OCI-LY3 (cell line): ENCODE measurements at regions not wholly inside any gene's neighbourhood (a gene's known extent, or its start where the extent isn't known, plus 50 kb on each side); places are given as distances from the start of the nearest gene placed in this dataset.

ENCODE experiments used
- H2AFZ ChIP-seq: fragments of 200-600, 300-600 bp; shearing (Covaris generic); 2 replicates; pipeline ENCODE4 v1.6.0; 2014; ENCODE audit warnings: antibody characterized with exemption, low read depth, low read length
- H3K27ac ChIP-seq: fragments of 200-600, 300-600 bp; sonication (generic); 2 replicates; pipeline ENCODE4 v1.5.1; 2014; ENCODE audit warnings: mild to moderate bottlenecking, low read length, moderate library complexity, mixed read lengths
- H3K27me3 ChIP-seq: fragments of 200-600, 300-600 bp; sonication (generic); 2 replicates; pipeline ENCODE4 v1.6.1; 2014; ENCODE audit warnings: low read depth, low read length, mixed read lengths
- H3K36me3 ChIP-seq: fragments of 200-600, 300-600 bp; sonication (generic); replicated peaks from 2 replicates; pipeline ENCODE3; 2014; ENCODE audit warnings: low read depth, low read length, mixed read lengths
- H3K4me1 ChIP-seq: fragments of 300-600, 200-600 bp; sonication (generic); 2 replicates; pipeline ENCODE4 v1.6.1; 2014; ENCODE audit warnings: low read length, mixed read lengths
- H3K4me2 ChIP-seq: fragments of 200-600, 300-600 bp; sonication (generic); 2 replicates; pipeline ENCODE4 v1.6.1; 2014; ENCODE audit warnings: low read length, mixed read lengths
- H3K4me3 ChIP-seq: fragments of 300-600, 200-600 bp; sonication (generic); 2 replicates; pipeline ENCODE4 v1.5.1; 2014; ENCODE audit warnings: antibody characterized with exemption, mild to moderate bottlenecking, low read length, moderate library complexity
- H3K79me2 ChIP-seq: fragments of 300-600, 200-600 bp; shearing (Covaris generic); 2 replicates; pipeline ENCODE4 v1.6.1; 2014; ENCODE audit warnings: mild to moderate bottlenecking, low read length, mixed read lengths
- H3K9ac ChIP-seq: fragments of 300-600, 200-600 bp; shearing (Covaris generic); 2 replicates; pipeline ENCODE4 v1.6.0; 2014; ENCODE audit warnings: mild to moderate bottlenecking, low read length, moderate library complexity
- H3K9me3 ChIP-seq: fragments of 200-600, 300-600 bp; shearing (Covaris generic); 2 replicates; pipeline ENCODE4 v1.6.1; 2014; ENCODE audit warnings: low read length, mixed read lengths; ENCODE audit not compliant: insufficient read depth
- H4K20me1 ChIP-seq: fragments of 200-600, 300-600 bp; sonication (generic); 2 replicates; pipeline ENCODE4 v1.6.1; 2016; ENCODE audit warnings: low read length, mixed read lengths; ENCODE audit not compliant: insufficient read depth
- EZH2phosphoT487 ChIP-seq: fragments of 200-600 bp; shearing (Covaris generic); IDR thresholded peaks from 2 replicates; pipeline ENCODE4 v1.6.1; 2018; ENCODE audit warnings: antibody characterized with exemption, mixed run types, low read depth
- TF ChIP-seq, protein P1 (sequence below): fragments of 200-600, 300-600 bp; sonication (generic); IDR thresholded peaks from 2 replicates; pipeline ENCODE4 v1.5.1; 2014; ENCODE audit warnings: antibody characterized with exemption, low read length, low read depth

GRCh38 chr10:33569702-33570101, 235.2 kb upstream of the NRP1 start:
- H3K36me3 ChIP-seq = no peaks in the 10 kb centered on the region
- no peak overlapping the region for H2AFZ ChIP-seq
- H3K27ac ChIP-seq = no peak overlapping the region
- H3K4me2 ChIP-seq = no peak overlapping the region
- H3K4me1 ChIP-seq = no peaks in the 10 kb centered on the region
- no peaks in the 10 kb centered on the region for H3K79me2 ChIP-seq
- TF ChIP-seq, protein P1, sequence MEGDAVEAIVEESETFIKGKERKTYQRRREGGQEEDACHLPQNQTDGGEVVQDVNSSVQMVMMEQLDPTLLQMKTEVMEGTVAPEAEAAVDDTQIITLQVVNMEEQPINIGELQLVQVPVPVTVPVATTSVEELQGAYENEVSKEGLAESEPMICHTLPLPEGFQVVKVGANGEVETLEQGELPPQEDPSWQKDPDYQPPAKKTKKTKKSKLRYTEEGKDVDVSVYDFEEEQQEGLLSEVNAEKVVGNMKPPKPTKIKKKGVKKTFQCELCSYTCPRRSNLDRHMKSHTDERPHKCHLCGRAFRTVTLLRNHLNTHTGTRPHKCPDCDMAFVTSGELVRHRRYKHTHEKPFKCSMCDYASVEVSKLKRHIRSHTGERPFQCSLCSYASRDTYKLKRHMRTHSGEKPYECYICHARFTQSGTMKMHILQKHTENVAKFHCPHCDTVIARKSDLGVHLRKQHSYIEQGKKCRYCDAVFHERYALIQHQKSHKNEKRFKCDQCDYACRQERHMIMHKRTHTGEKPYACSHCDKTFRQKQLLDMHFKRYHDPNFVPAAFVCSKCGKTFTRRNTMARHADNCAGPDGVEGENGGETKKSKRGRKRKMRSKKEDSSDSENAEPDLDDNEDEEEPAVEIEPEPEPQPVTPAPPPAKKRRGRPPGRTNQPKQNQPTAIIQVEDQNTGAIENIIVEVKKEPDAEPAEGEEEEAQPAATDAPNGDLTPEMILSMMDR = no peak
- TF ChIP-seq EZH2phosphoT487 = no peak
- no peak overlapping the region for H3K9ac ChIP-seq
- no peaks in the 10 kb centered on the region for H4K20me1 ChIP-seq
- H3K9me3 ChIP-seq = no peaks in the 10 kb centered on the region
- no peak overlapping the region for H3K4me3 ChIP-seq
- no peaks in the 10 kb centered on the region for H3K27me3 ChIP-seq

DNA sequence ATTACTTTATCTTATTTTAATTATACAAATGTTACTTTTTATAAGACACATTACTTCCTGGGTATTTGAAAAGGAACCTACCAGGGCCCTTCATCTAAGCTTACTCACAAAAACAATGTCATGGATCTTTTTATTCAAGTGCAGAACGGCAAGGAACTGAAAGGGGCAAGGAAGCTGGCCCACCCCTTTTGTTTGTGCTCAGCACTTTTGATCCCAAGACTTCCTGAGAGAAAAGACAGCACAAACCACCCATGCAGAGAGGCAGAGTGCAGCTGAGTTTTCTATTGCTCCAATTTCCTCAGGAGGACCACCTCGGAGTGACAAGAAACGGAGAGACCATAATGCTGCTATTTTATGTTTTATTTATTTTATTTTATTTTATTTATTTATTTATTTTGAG, 232.0 kb upstream of the NRP1 start:
- Histone ChIP-seq H3K27me3 (no peaks in the 10 kb centered on the region), H3K4me1 (no peaks in the 10 kb centered on the region), H3K4me3 (no peak overlapping the region), H3K4me2 (no peak overlapping the region), H3K79me2 (no peaks in the 10 kb centered on the region), H3K9ac (no peak overlapping the region), H4K20me1 (no peaks in the 10 kb centered on the region), H2AFZ (no peak overlapping the region), H3K9me3 (no peaks in the 10 kb centered on the region), H3K27ac (no peak overlapping the region), H3K36me3 (no peaks in the 10 kb centered on the region)
- TF ChIP-seq, protein P1 = no peak
- TF ChIP-seq EZH2phosphoT487 = no peak

- Histone ChIP-seq H3K27me3 (no peaks in the 10 kb centered on the region), H3K79me2 (no peaks in the 10 kb centered on the region), H3K36me3 (no peaks in the 10 kb centered on the region), H3K4me2 (no peak overlapping the region), H3K9ac (no peak overlapping the region), H3K4me1 (no peaks in the 10 kb centered on the region), H3K27ac (no peak overlapping the region), H3K4me3 (no peak overlapping the region), H4K20me1 (no peaks in the 10 kb centered on the region), H2AFZ (no peak overlapping the region), H3K9me3 (no peaks in the 10 kb centered on the region)
- no peak for TF ChIP-seq EZH2phosphoT487
- TF ChIP-seq, protein P1 = no peak
Measured at GRCh38 chr10:33566001-33566400, 231.5 kb upstream of the NRP1 start.

DNA sequence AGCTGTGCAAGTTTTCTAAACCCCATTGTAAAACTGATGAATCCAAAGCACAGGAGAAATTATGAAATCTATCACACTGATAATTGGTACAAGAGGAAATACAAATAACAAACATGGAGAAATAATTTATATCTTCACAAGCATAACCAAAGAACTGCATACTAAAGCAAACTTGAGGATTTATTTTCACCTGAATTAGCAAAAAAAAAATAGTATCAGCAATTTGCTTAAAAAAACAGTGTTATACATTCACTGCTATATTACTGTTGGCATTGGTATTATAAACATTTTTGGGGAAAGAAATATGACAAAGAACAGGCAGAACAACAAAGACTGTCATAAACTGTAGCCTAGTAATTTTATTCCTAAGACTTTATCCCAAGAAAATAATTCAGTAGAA, 230.8 kb upstream of the NRP1 start:
- TF ChIP-seq EZH2phosphoT487 = no peak
- TF ChIP-seq, protein P1 = no peak
- no peak overlapping the region for H3K27ac ChIP-seq
- no peaks in the 10 kb centered on the region for H3K9me3 ChIP-seq
- no peak overlapping the region for H3K4me2 ChIP-seq
- H3K4me1 ChIP-seq = no peaks in the 10 kb centered on the region
- no peak overlapping the region for H3K9ac ChIP-seq
- no peaks in the 10 kb centered on the region for H4K20me1 ChIP-seq
- H2AFZ ChIP-seq = no peak overlapping the region
- no peaks in the 10 kb centered on the region for H3K79me2 ChIP-seq
- no peaks in the 10 kb centered on the region for H3K27me3 ChIP-seq
- H3K4me3 ChIP-seq = no peak overlapping the region
- H3K36me3 ChIP-seq = no peaks in the 10 kb centered on the region
